ENCODE measurements at regions not wholly inside any gene's neighbourhood (a gene's known extent, or its start where the extent isn't known, plus 50 kb on each side); places are given as distances from the start of the nearest gene placed in this dataset.

DNA sequence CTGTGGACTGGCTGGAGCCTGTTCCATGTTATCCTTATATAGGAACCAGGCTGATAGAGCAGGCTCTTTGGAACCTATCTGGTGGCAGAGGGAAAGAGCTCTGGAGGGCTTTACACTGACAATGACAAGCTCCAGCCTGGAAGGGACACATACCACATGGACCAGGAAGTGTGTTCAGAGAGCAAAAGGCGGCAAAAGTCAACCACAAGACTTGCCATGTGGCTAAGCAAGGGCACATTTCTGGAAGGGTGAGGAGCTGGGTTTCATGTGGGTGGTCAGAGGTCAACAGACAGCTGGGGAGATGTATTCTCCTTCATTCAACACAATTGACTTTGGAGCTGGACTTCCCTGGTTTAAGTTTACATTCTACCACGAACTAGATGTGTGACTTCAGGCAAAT, 325.2 kb downstream of the DYSF start:
- TF ChIP-seq POLR2A (IDR thresholded peaks at IDR 0.05), result no peak
- TF ChIP-seq, protein P1, sequence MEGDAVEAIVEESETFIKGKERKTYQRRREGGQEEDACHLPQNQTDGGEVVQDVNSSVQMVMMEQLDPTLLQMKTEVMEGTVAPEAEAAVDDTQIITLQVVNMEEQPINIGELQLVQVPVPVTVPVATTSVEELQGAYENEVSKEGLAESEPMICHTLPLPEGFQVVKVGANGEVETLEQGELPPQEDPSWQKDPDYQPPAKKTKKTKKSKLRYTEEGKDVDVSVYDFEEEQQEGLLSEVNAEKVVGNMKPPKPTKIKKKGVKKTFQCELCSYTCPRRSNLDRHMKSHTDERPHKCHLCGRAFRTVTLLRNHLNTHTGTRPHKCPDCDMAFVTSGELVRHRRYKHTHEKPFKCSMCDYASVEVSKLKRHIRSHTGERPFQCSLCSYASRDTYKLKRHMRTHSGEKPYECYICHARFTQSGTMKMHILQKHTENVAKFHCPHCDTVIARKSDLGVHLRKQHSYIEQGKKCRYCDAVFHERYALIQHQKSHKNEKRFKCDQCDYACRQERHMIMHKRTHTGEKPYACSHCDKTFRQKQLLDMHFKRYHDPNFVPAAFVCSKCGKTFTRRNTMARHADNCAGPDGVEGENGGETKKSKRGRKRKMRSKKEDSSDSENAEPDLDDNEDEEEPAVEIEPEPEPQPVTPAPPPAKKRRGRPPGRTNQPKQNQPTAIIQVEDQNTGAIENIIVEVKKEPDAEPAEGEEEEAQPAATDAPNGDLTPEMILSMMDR (IDR thresholded peaks at IDR 0.05), result no peak

All from prostate gland (tissue), 2 donors.